22Rv1 (cell line): ENCODE measurements at regions not wholly inside any gene's neighbourhood (a gene's known extent, or its start where the extent isn't known, plus 50 kb on each side); places are given as distances from the start of the nearest gene placed in this dataset.

ENCODE experiments used
- CTCF ChIP-seq: fragments of 450-650 bp; IDR thresholded peaks from 2 replicates; pipeline ENCODE4 v1.5.1; 2017; ENCODE audit warnings: mild to moderate bottlenecking
- ZFX ChIP-seq: fragments of 450-650 bp; IDR thresholded peaks from 2 replicates; pipeline ENCODE4 v1.6.1; 2017; ENCODE audit warnings: antibody characterized with exemption, borderline replicate concordance

GRCh38 chrX:125202591-125203248 is 117.0 kb upstream of the TEX13C start:
- no peak for TF ChIP-seq CTCF
- TF ChIP-seq ZFX, result no peak
